Naive B cell (primary cell): ENCODE measurements at regions not wholly inside any gene's neighbourhood (a gene's known extent, or its start where the extent isn't known, plus 50 kb on each side); places are given as distances from the start of the nearest gene placed in this dataset.
"Not testable (repeated sequence)": the region's sequence is repeated elsewhere in the genome, so short reads cannot be mapped to it uniquely, and the experiment has no call there.

Experiments used
- ATAC-seq, 2 donors: fragments of 150-1000 bp; cut with Tn5 transposase; 2 replicates each; pipeline ENCODE4 v1.10.0; 2021; ENCODE audit warnings: low read depth in 2 of 2, mild to moderate bottlenecking in 2 of 2, moderate library complexity in 2 of 2
- DNase-seq: peaks from one replicate; pipeline ENCODE4 v3.0.0; 2022
- H3K27ac Mint-ChIP-seq, 6 donors: one replicate each; pipeline ENCODE4 v1.8.0; 2020 to 2022; ENCODE audit warnings: mild to moderate bottlenecking in 6 of 6, mixed read lengths in 6 of 6, moderate library complexity in 5 of 6, inconsistent platforms in 2 of 6
- H3K27me3 Mint-ChIP-seq, 3 donors: one replicate each; pipeline ENCODE4 v1.8.0; 2021 to 2022; ENCODE audit warnings: mixed read lengths in 3 of 3, mild to moderate bottlenecking in 1 of 3
- H3K36me3 Mint-ChIP-seq, 2 donors: one replicate each; pipeline ENCODE4 v1.8.0; 2020 to 2022; ENCODE audit warnings: mixed read lengths in 2 of 2, inconsistent platforms in 1 of 2, mild to moderate bottlenecking in 1 of 2
- H3K4me1 Mint-ChIP-seq, 3 donors: one replicate each; pipeline ENCODE4 v1.8.0; 2020 to 2022; ENCODE audit warnings: mixed read lengths in 3 of 3, inconsistent platforms in 1 of 3, mild to moderate bottlenecking in 1 of 3, moderate library complexity in 1 of 3
- H3K4me3 Mint-ChIP-seq, 8 donors: one replicate each; pipeline ENCODE4 v1.8.0; 2020 to 2022; ENCODE audit warnings: mild to moderate bottlenecking in 8 of 8, mixed read lengths in 8 of 8, moderate library complexity in 8 of 8, inconsistent platforms in 2 of 8
- H3K9me3 Mint-ChIP-seq, 7 donors: one replicate each; pipeline ENCODE4 v1.8.0; 2020 to 2022; ENCODE audit warnings: mixed read lengths in 7 of 7, mild to moderate bottlenecking in 5 of 7, inconsistent platforms in 2 of 7, moderate library complexity in 1 of 7

DNA sequence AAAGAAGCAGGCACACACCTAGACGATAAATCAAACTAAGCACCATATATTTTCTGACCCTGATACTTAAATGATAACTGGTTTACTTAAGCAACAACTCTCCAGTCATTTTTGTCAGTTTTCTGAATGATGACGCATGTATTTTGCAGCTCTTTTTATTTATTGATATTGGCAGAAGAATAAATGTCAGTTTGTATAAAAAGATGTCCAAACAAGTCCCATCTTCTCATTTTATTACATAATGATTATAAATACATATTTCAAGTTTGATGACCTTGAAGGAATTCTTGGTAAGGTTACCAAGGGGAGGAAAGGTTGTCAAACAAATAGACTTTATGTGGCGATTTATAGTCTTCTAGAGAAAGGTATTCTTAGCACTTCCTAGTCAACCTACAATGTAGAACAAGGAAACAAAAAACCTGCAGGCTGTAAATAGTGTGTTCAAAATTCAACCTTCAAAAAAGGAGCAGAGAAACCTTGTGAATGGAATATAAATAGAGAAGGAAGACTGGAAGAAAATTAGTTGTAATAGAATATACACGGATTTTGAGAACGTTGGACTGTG lies 190.7 kb downstream of the JRKL start:
- DNase-seq (no peak), ATAC-seq (no peak)
- H3K27me3 Mint-ChIP-seq, result peaks cover 0 to 4% (median 0%) of the 10 kb centered on the region in 3 donors
- no peak overlapping the region for H3K27ac Mint-ChIP-seq
- H3K4me1 Mint-ChIP-seq, result no peaks in the 10 kb centered on the region
- no peaks in the 10 kb centered on the region for H3K36me3 Mint-ChIP-seq
- peaks cover 0 to 12% (median 4%) of the 10 kb centered on the region in 7 donors for H3K9me3 Mint-ChIP-seq
- no peak overlapping the region for H3K4me3 Mint-ChIP-seq

DNA sequence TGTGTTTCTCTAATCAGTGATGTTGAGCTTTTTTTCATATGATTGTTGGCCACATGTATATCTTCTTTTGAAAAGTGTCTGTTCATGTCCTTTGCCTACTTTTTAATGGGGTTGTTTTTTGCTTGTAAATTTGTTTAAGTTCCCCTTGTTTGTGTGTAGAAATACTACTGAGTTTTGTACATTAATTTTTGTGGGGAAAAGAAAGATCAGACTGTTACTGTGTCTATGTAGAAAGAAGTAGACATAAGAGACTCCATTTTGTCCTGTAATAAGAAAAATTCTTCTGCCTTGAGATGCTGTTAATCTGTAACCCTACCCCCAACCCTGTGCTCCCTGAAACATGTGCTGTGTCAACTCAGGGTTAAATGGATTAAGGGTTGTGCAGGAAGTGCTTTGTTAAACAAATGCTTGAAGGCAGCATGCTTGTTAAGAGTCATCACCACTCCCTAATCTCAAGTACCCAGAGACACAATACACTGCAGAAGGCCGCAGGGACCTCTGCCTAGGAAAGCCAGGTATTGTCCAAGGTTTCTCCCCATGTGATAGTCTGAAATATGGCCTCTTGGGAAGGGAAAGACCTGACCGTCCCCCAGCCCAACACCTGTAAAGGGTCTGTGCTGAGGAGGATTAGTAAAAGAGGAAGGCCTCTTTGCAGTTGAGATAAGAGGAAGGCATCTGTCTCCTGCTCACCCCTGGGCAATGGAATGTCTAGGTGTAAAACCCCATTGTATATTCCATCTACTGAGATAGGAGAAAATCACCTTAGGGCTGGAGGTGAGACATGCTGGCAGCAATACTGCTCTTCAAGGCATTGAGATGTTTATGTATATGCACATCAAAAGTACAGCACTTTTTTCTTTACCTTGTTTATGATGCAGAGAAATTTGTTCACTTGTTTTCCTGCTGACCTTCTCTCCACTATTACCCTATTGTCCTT lies 196.4 kb downstream of the JRKL start:
- not testable (repeated sequence) for H3K27me3 Mint-ChIP-seq, ATAC-seq, H3K27ac Mint-ChIP-seq, H3K36me3 Mint-ChIP-seq, DNase-seq, H3K4me3 Mint-ChIP-seq, H3K4me1 Mint-ChIP-seq
- H3K9me3 Mint-ChIP-seq, result peaks cover 2 to 13% (median 9%) of the 10 kb centered on the region in 7 donors

DNA sequence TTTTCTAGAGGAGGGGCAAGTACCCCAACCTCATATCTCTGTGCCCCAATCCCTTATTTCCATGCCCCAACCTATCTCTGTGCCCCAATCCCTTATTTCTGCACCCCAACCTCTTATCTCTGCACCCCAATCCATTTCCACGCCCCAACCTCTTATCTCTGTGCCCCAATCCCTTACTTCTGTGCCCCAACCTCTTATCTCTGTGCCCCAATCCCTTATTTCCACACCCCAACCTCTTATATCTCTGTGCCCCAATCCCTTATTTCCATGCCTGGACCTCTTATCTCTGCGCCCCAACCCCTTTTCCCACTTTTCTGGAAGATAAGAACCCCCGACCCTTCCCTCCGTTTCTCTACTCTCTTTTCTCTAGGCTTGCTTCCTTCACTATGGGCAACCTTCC lies 199.0 kb downstream of the JRKL start:
- not testable (repeated sequence) for DNase-seq, H3K36me3 Mint-ChIP-seq, H3K4me1 Mint-ChIP-seq, H3K4me3 Mint-ChIP-seq, ATAC-seq, H3K27ac Mint-ChIP-seq, H3K27me3 Mint-ChIP-seq
- H3K9me3 Mint-ChIP-seq, result peaks cover 0 to 13% (median 4%) of the 10 kb centered on the region in 7 donors

DNA sequence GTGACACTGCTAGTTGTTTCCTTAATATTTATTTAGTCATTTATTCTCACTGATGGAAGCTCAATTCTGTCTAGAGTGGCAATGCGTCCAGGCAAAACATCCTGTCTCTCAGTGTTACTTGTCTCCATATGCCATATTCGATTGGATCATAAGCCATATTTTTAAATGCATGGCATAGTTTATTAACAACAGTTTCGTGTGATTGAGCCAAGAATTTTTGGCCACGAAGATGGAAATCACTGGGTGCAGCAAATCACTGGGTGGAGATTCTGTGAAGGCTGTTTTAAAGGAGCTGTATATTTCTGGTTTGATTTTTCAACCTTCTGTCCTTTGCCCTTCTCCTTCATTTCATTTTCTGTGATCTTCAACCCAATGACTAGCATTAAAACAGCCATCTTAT lies 205.2 kb downstream of the JRKL start:
- Mint-ChIP-seq H3K9me3 (peaks cover 0 to 5% (median 0%) of the 10 kb centered on the region in 7 donors), H3K27ac (no peak overlapping the region), H3K27me3 (no peaks in the 10 kb centered on the region), H3K4me3 (no peak overlapping the region), H3K36me3 (no peaks in the 10 kb centered on the region), H3K4me1 (no peaks in the 10 kb centered on the region)
- DNase-seq, result no peak
- ATAC-seq, result no peak

DNA sequence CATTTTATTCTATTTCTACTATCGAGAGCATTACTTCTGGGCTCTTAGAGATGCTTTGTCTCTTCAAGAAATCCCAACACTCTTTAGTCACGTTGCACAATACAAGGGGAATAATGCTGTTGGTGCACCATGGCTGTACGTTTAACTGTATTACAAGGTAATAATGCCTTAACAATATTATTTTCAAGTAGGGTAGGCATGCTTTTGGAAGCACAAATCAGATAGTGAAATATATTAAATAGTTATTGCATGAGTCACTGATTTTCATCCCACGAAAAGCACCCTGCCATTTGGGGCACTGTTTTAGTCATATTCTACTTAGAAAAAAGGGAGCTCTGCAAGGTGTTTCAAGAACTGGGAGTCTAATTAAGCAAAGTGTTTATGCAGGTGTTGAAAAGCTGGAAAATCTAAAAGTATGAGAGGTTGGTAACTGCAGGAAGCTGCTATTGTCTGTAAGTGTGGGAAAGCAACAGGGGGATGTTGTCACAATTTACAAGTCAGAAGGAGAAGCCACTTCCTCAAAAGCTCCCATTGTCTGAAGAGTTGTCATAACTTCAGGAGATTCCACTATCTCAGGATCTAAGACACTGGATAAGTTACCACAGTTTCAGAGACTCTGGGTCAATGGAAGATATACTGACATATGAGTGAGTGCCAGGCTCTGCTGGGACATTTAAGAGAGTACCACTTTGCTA lies 218.2 kb downstream of the JRKL start:
- DNase-seq, result no peak
- no peaks in the 10 kb centered on the region for H3K27me3 Mint-ChIP-seq

DNA sequence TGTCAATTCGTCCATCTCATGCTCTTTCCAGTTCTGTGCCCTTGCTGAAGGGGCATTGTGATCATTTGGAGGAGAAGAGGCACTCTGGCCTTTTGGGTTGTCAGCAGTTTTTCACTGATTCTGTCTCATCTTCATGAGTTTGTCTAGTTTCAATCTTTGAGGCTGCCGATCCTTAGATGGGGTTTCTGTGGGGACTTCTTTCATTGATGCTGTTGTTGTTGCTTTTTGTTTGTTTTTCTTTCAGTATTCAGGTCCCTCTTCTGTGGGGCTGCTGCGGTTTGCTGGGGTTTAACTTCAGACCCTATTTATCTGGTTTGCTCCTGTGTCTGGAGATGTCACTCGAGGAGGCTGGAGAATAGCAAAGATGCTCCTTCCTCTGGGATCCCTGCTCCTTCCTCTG lies 224.3 kb downstream of the JRKL start:
- no peak overlapping the region for H3K27ac Mint-ChIP-seq
- no peak overlapping the region for H3K4me3 Mint-ChIP-seq
- peaks cover 0 to 8% (median 0%) of the 10 kb centered on the region in 7 donors for H3K9me3 Mint-ChIP-seq
- peaks cover 0 to 3% (median 0%) of the 10 kb centered on the region in 3 donors for H3K27me3 Mint-ChIP-seq
- DNase-seq (no peak), ATAC-seq (no peak)
- no peaks in the 10 kb centered on the region for H3K36me3 Mint-ChIP-seq
- no peaks in the 10 kb centered on the region for H3K4me1 Mint-ChIP-seq

More for the DNA sequence above, 218.2 kb downstream of the JRKL start:
- no peaks in the 10 kb centered on the region for H3K4me1 Mint-ChIP-seq
- no peak for ATAC-seq
- no peaks in the 10 kb centered on the region for H3K36me3 Mint-ChIP-seq
- no peak overlapping the region for H3K4me3 Mint-ChIP-seq
- peaks cover 0 to 8% (median 0%) of the 10 kb centered on the region in 7 donors for H3K9me3 Mint-ChIP-seq
- H3K27ac Mint-ChIP-seq, result no peak overlapping the region

DNA sequence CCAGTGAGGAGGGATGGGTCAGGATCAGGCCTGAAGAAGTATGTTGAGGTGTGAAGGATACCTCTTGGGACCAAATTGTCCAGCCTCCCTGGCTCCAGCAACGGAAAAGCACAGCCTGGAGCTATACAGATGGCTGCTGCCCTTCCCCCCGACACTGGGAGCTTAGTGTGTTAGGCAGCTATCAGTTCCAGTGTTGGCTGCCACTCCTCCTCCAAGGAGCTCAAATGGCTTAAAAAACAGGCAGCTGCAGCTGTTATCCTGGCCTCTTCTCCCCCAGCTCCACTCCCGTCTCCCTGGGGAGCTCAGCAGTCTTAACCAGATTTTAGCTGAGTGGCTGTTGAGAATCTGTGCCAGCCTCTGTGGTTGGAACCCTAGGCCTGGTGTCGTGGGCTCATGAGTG lies 225.0 kb downstream of the JRKL start:
- ATAC-seq (no peak), DNase-seq (no peak)
- H3K9me3 Mint-ChIP-seq, result peaks cover 0 to 7% (median 0%) of the 10 kb centered on the region in 7 donors
- H3K27me3 Mint-ChIP-seq, result peaks cover 0 to 3% (median 0%) of the 10 kb centered on the region in 3 donors
- H3K27ac Mint-ChIP-seq, result no peak overlapping the region
- no peaks in the 10 kb centered on the region for H3K36me3 Mint-ChIP-seq
- no peaks in the 10 kb centered on the region for H3K4me1 Mint-ChIP-seq
- no peak overlapping the region for H3K4me3 Mint-ChIP-seq

DNA sequence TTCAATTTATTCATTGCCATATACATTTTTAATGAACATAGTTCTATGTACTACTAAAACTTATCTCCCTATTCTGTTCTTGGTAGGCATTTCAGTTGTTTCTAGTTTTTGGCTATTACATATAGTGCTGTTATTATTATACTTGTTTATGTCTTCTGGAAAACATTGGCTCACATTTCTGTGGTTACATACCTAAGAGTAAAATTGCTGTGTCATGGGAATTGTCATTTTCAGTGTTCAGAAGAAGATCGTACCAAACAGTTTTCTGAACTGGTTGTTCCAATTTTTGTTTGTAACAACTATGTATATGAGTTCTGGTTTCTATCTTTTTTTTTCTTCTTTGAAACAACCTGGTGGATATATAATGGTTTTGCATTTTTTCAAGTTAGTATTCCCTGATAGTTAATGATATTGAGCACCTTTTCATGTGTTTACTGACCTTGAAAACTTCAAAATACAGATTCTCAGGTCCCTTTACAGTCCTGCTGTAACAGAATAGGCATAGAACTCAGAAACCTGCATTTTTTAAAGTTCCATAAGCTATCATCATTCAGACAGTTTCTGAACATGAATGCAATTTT lies 230.7 kb downstream of the JRKL start:
- Mint-ChIP-seq H3K27ac (no peak overlapping the region), H3K4me3 (no peak overlapping the region)

DNA sequence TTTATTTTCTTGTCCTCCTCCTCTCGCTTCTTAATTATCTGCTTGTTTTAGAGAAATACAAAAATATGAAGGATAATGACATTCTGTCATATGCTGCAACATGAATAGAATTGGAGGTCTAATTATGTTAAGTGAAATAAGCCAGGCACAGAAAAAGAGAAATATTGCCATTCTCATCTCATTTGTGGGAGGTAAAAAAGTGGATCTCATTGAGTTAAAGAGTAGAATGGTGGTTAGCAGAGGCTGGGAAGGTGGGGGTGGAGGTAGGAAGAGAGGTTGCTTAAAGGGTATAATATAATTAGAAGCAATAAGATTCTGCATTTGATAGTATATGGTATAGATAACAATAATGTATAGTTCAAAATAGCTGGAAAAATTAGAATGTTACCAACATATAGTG lies 231.3 kb downstream of the JRKL start:
- Mint-ChIP-seq H3K36me3 (no peaks in the 10 kb centered on the region), H3K4me3 (no peak overlapping the region), H3K27ac (no peak overlapping the region), H3K27me3 (peaks cover 0 to 3% (median 0%) of the 10 kb centered on the region in 3 donors), H3K9me3 (peaks cover 0 to 8% (median 4%) of the 10 kb centered on the region in 7 donors), H3K4me1 (no peaks in the 10 kb centered on the region)
- ATAC-seq (no peak), DNase-seq (no peak)

More for the DNA sequence above, 230.7 kb downstream of the JRKL start:
- Mint-ChIP-seq H3K4me1 (no peaks in the 10 kb centered on the region), H3K9me3 (peaks cover 0 to 2% (median under 1%) of the 10 kb centered on the region in 7 donors), H3K36me3 (no peaks in the 10 kb centered on the region), H3K27me3 (peaks cover 0 to 3% (median 0%) of the 10 kb centered on the region in 3 donors)
- no peak for DNase-seq
- no peak for ATAC-seq

DNA sequence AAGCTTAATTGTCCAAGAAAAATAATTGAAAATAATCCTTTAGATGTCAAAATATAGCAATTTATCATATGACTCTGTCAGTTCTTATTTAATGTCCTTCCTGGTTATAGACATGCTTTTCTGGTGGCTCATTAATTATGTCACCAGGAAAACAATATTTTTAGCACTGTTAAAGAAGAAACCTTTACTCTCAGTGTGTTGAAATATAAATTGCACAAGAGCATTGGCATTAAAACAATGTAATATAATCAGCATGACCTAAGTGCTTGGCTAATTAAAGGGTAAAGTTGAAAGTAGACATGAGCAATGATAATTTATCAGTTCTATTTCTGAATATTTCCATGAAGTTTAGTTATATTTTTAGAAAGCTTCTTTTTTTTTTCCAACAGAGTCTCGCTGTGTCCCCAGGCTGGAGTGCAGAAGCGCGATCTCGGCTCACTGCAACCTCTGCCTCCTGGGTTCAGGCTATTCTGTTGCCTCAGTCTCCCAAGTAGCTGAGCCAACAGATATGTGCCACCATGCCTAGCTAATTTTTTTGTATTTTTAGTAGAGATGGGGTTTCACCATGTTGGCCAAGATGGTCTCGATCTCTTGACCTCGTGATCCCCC lies 232.3 kb downstream of the JRKL start:
- no peaks in the 10 kb centered on the region for H3K4me1 Mint-ChIP-seq
- H3K4me3 Mint-ChIP-seq, result no peak overlapping the region
- DNase-seq, result no peak
- peaks cover 0 to 17% (median 6%) of the 10 kb centered on the region in 7 donors for H3K9me3 Mint-ChIP-seq
- peaks cover 0 to 3% (median 0%) of the 10 kb centered on the region in 3 donors for H3K27me3 Mint-ChIP-seq
- no peaks in the 10 kb centered on the region for H3K36me3 Mint-ChIP-seq
- H3K27ac Mint-ChIP-seq, result no peak overlapping the region
- ATAC-seq, result no peak

DNA sequence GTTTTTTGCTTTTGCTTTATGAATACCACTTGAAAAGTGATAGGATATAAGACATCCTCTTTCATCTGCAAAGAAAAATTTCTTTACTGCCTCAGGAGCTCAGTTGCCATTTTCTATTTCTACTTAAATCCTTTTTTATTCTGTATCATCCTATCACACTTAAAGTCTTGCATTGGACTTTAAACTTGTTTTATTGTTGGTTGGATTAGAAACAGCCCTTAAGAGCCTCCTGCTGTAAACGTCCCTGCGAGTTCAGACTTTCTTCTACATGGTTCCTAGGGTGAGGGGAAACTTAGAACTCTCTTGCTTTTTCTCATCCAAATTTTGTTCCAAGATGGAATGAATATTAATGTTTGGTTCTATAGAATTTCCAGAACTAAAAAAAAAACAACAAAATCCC lies 234.3 kb downstream of the JRKL start:
- H3K27ac Mint-ChIP-seq, result no peak overlapping the region
- DNase-seq (no peak), ATAC-seq (no peak)
- H3K36me3 Mint-ChIP-seq, result no peaks in the 10 kb centered on the region
- H3K27me3 Mint-ChIP-seq, result no peaks in the 10 kb centered on the region
- peaks cover 0 to 17% (median 6%) of the 10 kb centered on the region in 7 donors for H3K9me3 Mint-ChIP-seq
- no peaks in the 10 kb centered on the region for H3K4me1 Mint-ChIP-seq
- no peak overlapping the region for H3K4me3 Mint-ChIP-seq

DNA sequence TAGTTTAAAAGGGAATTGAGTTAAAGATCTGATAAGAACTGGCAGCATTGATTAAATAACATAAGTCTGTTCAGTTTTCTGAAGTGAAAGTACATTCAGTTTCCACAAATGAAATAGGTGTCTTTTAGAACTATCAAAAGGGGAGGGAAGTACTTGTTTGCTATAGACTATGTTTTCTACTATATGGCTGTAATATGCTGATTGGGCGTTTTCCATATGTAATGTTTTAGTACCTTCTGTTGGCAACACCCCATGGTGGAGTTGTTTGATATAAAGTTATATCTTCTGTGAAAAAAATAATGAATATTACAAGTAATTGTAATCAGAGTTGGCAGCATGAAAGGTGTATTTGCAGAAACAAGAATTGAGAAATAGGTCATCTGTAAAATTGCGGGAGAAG lies 237.6 kb downstream of the JRKL start:
- H3K27ac Mint-ChIP-seq, result no peak overlapping the region
- no peaks in the 10 kb centered on the region for H3K27me3 Mint-ChIP-seq
- ATAC-seq (no peak), DNase-seq (no peak)
- H3K4me1 Mint-ChIP-seq, result no peaks in the 10 kb centered on the region
- peaks cover 3 to 18% (median 8%) of the 10 kb centered on the region in 7 donors for H3K9me3 Mint-ChIP-seq
- H3K4me3 Mint-ChIP-seq, result no peak overlapping the region
- H3K36me3 Mint-ChIP-seq, result no peaks in the 10 kb centered on the region

DNA sequence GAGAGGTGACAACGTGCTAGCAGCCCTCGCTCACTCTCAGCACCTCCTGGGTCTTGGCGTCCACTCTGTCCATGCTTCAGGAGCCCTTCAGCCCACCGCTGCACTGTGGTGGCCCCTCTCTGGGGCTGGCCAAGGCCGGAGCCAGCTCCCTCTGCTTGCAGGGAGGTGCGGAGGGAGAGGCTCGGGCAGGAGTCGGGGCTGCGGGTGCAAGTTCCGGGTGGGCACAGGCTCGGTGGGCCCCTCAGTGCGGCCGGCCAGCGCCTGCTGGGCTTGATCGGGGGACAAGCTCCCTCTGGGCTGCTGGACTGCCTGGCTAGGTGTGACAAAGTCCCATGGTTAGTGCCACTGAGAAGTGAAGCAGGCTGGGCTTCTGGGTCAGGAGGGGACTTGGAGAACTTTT lies 245.8 kb downstream of the JRKL start:
- Mint-ChIP-seq H3K27me3 (no peaks in the 10 kb centered on the region), H3K4me1 (no peaks in the 10 kb centered on the region), H3K4me3 (no peak overlapping the region), H3K27ac (no peak overlapping the region), H3K36me3 (no peaks in the 10 kb centered on the region), H3K9me3 (peaks cover under 1 to 8% (median 3%) of the 10 kb centered on the region in 7 donors)
- no peak for DNase-seq
- ATAC-seq, result no peak
